ENCODE measurements at regions not wholly inside any gene's neighbourhood (a gene's known extent, or its start where the extent isn't known, plus 50 kb on each side); places are given as distances from the start of the nearest gene placed in this dataset.
"Not testable (repeated sequence)": the region's sequence is repeated elsewhere in the genome, so short reads cannot be mapped to it uniquely, and the experiment has no call there.

- DNase-seq (ENCODE audit: low read depth, low spot score) = no peak
These were observed 423.2 kb upstream of the ONECUT1 start for GRCh38 chr15:53213336-53213735.

- DNase-seq (ENCODE audit: low read depth, low spot score) = no peak
These were observed 422.6 kb upstream of the ONECUT1 start for GRCh38 chr15:53212785-53213184.

- DNase-seq (ENCODE audit: low read depth, low spot score) = no peak
These were observed 420.5 kb upstream of the ONECUT1 start for GRCh38 chr15:53210653-53211052.

GRCh38 chr15:53209396-53210042 lies 419.4 kb upstream of the ONECUT1 start:
- DNase-seq (ENCODE audit: low read depth, low spot score) = no peak

GRCh38 chr15:53208751-53209150 lies 418.6 kb upstream of the ONECUT1 start:
- DNase-seq (ENCODE audit: low read depth, low spot score) = no peak

GRCh38 chr15:53203454-53203853 lies 413.3 kb upstream of the ONECUT1 start:
- no peak for DNase-seq (ENCODE audit: low read depth, low spot score)

- DNase-seq (ENCODE audit: low read depth, low spot score) = no peak
These were observed 412.7 kb upstream of the ONECUT1 start for GRCh38 chr15:53202876-53203275.

GRCh38 chr15:53197426-53197839 lies 407.3 kb upstream of the ONECUT1 start:
- no peak for DNase-seq (ENCODE audit: low read depth, low spot score)

- no peak for DNase-seq (ENCODE audit: low read depth, low spot score)
These were observed 406.7 kb upstream of the ONECUT1 start for GRCh38 chr15:53196788-53197187.

GRCh38 chr15:53196242-53196641 lies 406.1 kb upstream of the ONECUT1 start:
- no peak for DNase-seq (ENCODE audit: low read depth, low spot score)

GRCh38 chr15:53193149-53193548 lies 403.0 kb upstream of the ONECUT1 start:
- DNase-seq (ENCODE audit: low read depth, low spot score) = no peak

- no peak for DNase-seq (ENCODE audit: low read depth, low spot score)
These were observed 399.7 kb upstream of the ONECUT1 start for GRCh38 chr15:53189860-53190259.

- not testable (repeated sequence) for DNase-seq (ENCODE audit: low read depth, low spot score)
These were observed 393.3 kb upstream of the ONECUT1 start for GRCh38 chr15:53183449-53183848.

GRCh38 chr15:53171571-53171970 lies 381.4 kb upstream of the ONECUT1 start:
- no peak for DNase-seq (ENCODE audit: low read depth, low spot score)

GRCh38 chr15:53166684-53167201 lies 376.6 kb upstream of the ONECUT1 start:
- no peak for DNase-seq (ENCODE audit: low read depth, low spot score)

GRCh38 chr15:53165988-53166683 lies 376.0 kb upstream of the ONECUT1 start:
- no peak for DNase-seq (ENCODE audit: low read depth, low spot score)

GRCh38 chr15:53160092-53160704 lies 370.1 kb upstream of the ONECUT1 start:
- DNase-seq (ENCODE audit: low read depth, low spot score) = no peak

GRCh38 chr15:53159458-53159857 lies 369.3 kb upstream of the ONECUT1 start:
- DNase-seq (ENCODE audit: low read depth, low spot score) = no peak

GRCh38 chr15:53158995-53159394 lies 368.9 kb upstream of the ONECUT1 start:
- DNase-seq (ENCODE audit: low read depth, low spot score) = no peak

GRCh38 chr15:53133255-53133850 lies 343.2 kb upstream of the ONECUT1 start:
- no peak for DNase-seq (ENCODE audit: low read depth, low spot score)

- no peak for DNase-seq (ENCODE audit: low read depth, low spot score)
These were observed 340.8 kb upstream of the ONECUT1 start for GRCh38 chr15:53130943-53131342.
